HG03097 (cell line): ENCODE measurements at regions not wholly inside any gene's neighbourhood (a gene's known extent, or its start where the extent isn't known, plus 50 kb on each side); places are given as distances from the start of the nearest gene placed in this dataset.
"Not testable (repeated sequence)": the region's sequence is repeated elsewhere in the genome, so short reads cannot be mapped to it uniquely, and the experiment has no call there.

Experiments
- ATAC-seq: cut with Tn5 transposase; IDR thresholded peaks from one replicate; pipeline ENCODE4 v1.9.1; 2021; ENCODE audit not compliant: unreplicated experiment, low FRiP score

- ATAC-seq: not testable (repeated sequence)
Observed at GRCh38 chrX:74181976-74182375, 122.0 kb upstream of the ZCCHC13 start.

- ATAC-seq: no peak
Observed at GRCh38 chrX:74180716-74181115, 123.3 kb upstream of the ZCCHC13 start.

GRCh38 chrX:74179990-74180389, 124.0 kb upstream of the ZCCHC13 start:
- ATAC-seq: no peak

GRCh38 chrX:74179499-74179898, 124.5 kb upstream of the ZCCHC13 start:
- no peak for ATAC-seq

- no peak for ATAC-seq
Observed at GRCh38 chrX:74179071-74179470, 124.9 kb upstream of the ZCCHC13 start.

- no peak for ATAC-seq
Observed at GRCh38 chrX:74178536-74178935, 125.4 kb upstream of the ZCCHC13 start.

- no peak for ATAC-seq
Observed at GRCh38 chrX:74171465-74171864, 132.5 kb upstream of the ZCCHC13 start.

GRCh38 chrX:74162199-74162598, 141.8 kb upstream of the ZCCHC13 start:
- no peak for ATAC-seq

- ATAC-seq: no peak
Observed at GRCh38 chrX:74160816-74161215, 143.2 kb upstream of the ZCCHC13 start.

- no peak for ATAC-seq
Observed at GRCh38 chrX:74160358-74160757, 143.6 kb upstream of the ZCCHC13 start.

- ATAC-seq: no peak
Observed at GRCh38 chrX:74147439-74147838, 156.5 kb upstream of the ZCCHC13 start.

GRCh38 chrX:74138943-74139342, 165.0 kb upstream of the ZCCHC13 start:
- no peak for ATAC-seq

- no peak for ATAC-seq
Observed at GRCh38 chrX:74133156-74133796, 170.7 kb upstream of the ZCCHC13 start.

GRCh38 chrX:74132280-74132679, 171.7 kb upstream of the ZCCHC13 start:
- ATAC-seq: no peak

- ATAC-seq: no peak
Observed at GRCh38 chrX:74119016-74119910, 184.7 kb upstream of the ZCCHC13 start.

GRCh38 chrX:74117962-74118902, 185.7 kb upstream of the ZCCHC13 start:
- ATAC-seq: no peak

- no peak for ATAC-seq
Observed at GRCh38 chrX:74111245-74111644, 192.7 kb upstream of the ZCCHC13 start.

- no peak for ATAC-seq
Observed at GRCh38 chrX:74107666-74108065, 196.3 kb upstream of the ZCCHC13 start.

GRCh38 chrX:74104356-74105015, 199.5 kb upstream of the ZCCHC13 start:
- ATAC-seq: no peak

- not testable (repeated sequence) for ATAC-seq
Observed at GRCh38 chrX:74098407-74098806, 205.6 kb upstream of the ZCCHC13 start.
